ENCODE measurements at regions not wholly inside any gene's neighbourhood (a gene's known extent, or its start where the extent isn't known, plus 50 kb on each side); places are given as distances from the start of the nearest gene placed in this dataset.

DNA sequence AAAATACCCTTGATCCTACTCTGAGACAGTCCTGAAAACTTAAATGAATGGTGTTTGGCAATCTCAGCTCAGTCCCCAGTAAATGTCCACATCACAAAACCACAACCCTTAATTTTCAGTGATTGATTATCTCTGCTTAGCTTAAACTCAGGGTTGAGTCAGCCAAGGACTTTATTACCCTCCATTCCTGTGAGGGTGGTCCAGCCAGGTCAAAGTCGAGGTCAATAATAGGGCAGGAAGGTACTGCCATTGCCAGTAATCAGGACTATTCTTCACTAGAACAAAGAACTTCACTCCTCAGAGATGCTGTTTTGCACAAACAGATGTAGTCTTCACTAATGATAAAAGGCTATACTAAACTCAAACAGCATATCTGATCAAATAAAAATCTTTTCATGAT, 499.4 kb downstream of the ISL1 start:
- TF ChIP-seq, protein P1, sequence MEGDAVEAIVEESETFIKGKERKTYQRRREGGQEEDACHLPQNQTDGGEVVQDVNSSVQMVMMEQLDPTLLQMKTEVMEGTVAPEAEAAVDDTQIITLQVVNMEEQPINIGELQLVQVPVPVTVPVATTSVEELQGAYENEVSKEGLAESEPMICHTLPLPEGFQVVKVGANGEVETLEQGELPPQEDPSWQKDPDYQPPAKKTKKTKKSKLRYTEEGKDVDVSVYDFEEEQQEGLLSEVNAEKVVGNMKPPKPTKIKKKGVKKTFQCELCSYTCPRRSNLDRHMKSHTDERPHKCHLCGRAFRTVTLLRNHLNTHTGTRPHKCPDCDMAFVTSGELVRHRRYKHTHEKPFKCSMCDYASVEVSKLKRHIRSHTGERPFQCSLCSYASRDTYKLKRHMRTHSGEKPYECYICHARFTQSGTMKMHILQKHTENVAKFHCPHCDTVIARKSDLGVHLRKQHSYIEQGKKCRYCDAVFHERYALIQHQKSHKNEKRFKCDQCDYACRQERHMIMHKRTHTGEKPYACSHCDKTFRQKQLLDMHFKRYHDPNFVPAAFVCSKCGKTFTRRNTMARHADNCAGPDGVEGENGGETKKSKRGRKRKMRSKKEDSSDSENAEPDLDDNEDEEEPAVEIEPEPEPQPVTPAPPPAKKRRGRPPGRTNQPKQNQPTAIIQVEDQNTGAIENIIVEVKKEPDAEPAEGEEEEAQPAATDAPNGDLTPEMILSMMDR (IDR thresholded peaks at IDR 0.05) = no peak
- no peak for TF ChIP-seq ZFX (IDR thresholded peaks at IDR 0.05; ENCODE audit: borderline replicate concordance)
